GM12878 (cell line): ENCODE measurements at regions not wholly inside any gene's neighbourhood (a gene's known extent, or its start where the extent isn't known, plus 50 kb on each side); places are given as distances from the start of the nearest gene placed in this dataset.

Experiments used
- ATAC-seq: fragments of 200-7000 bp; cut with Tn5 transposase; 3 replicates; pipeline ENCODE4 v1.9.1; 2020; ENCODE audit warnings: mild to moderate bottlenecking, moderate library complexity
- BruUV-seq: library from RNA; stranded (reverse); fragments of 400-500 nt; replicated peaks from 2 replicates; lab custom pipeline; 2021; lab: Mats Ljungman, UMichigan
- CTCF ChIA-PET: fragments of 300-600 bp; sonication (Branson Sonifier 250); formaldehyde crosslinking; extraction: SDS; loops from one replicate; lab custom pipeline; 2021; ENCODE audit warnings: inconsistent platforms; lab: Yijun Ruan, JAX
- POLR2A ChIA-PET: fragments of 350-600 bp; formaldehyde crosslinking; extraction: SDS; loops from one replicate; lab custom pipeline; 2021; ENCODE audit warnings: inconsistent platforms; lab: Charles Lee
- RAD21 ChIA-PET: fragments of 300-600 bp; sonication (Branson Sonifier 250); formaldehyde crosslinking; loops from one replicate; lab custom pipeline; 2023; ENCODE audit warnings: antibody characterized with exemption; ENCODE audit not compliant: unreplicated experiment; lab: Charles Lee
- SMC1A ChIA-PET: fragments of 300-600 bp; sonication (Branson Sonifier 250); formaldehyde crosslinking; loops from one replicate; lab custom pipeline; 2023; ENCODE audit not compliant: unreplicated experiment, uncharacterized antibody; lab: Charles Lee
- DNase-seq: peaks from one replicate; pipeline ENCODE4 v3.0.0-alpha.2; 2011; ENCODE audit warnings: low read depth, low spot score
- FAIRE-seq: peaks from 3 replicates; lab custom pipeline; 2011; peaks lifted over from hg19 to GRCh38; lab: Jason Lieb, UNC
- H2AFZ ChIP-seq: 2 replicates; pipeline ENCODE4 v1.6.0; 2011; ENCODE audit warnings: low read depth, low read length, control low read depth; ENCODE audit not compliant: control insufficient read depth
- H3K27ac ChIP-seq: 2 replicates; pipeline ENCODE4 v1.5.1; 2011; ENCODE audit warnings: control low read depth; ENCODE audit not compliant: control insufficient read depth, insufficient read depth
- H3K27me3 ChIP-seq, 2 experiments: replicated peaks in 1 of 2; 2 replicates each; pipeline versions ENCODE4 v1.6.0 to v1.6.1; 2011; ENCODE audit warnings: low read length in 1 of 2; ENCODE audit not compliant: control insufficient read depth in 2 of 2, insufficient read depth in 2 of 2
- H3K36me3 ChIP-seq, 2 experiments: 2 replicates each; pipeline ENCODE4 v1.5.1; 2011; ENCODE audit warnings: low read length in 1 of 2; ENCODE audit not compliant: control insufficient read depth in 2 of 2, insufficient read depth in 2 of 2
- H3K4me1 ChIP-seq: 2 replicates; pipeline ENCODE4 v1.6.1; 2011; ENCODE audit warnings: mild to moderate bottlenecking, low read length, moderate library complexity, mixed read lengths; ENCODE audit not compliant: control insufficient read depth, insufficient read depth
- H3K4me2 ChIP-seq: 2 replicates; pipeline ENCODE4 v1.6.0; 2011; ENCODE audit warnings: control low read depth; ENCODE audit not compliant: control insufficient read depth, insufficient read depth
- H3K4me3 ChIP-seq: fragments of 200-600 bp; sonication (generic); 2 replicates; pipeline ENCODE4 v1.5.1; 2016
- H3K79me2 ChIP-seq: 2 replicates; pipeline ENCODE4 v1.6.0; 2011; ENCODE audit warnings: low read length; ENCODE audit not compliant: control insufficient read depth, insufficient read depth
- H3K9ac ChIP-seq: 2 replicates; pipeline ENCODE4 v1.8.0; 2011; ENCODE audit warnings: low read length, control low read depth, mixed read lengths; ENCODE audit not compliant: control insufficient read depth, insufficient read depth
- H3K9me3 ChIP-seq: replicated peaks from 3 replicates; pipeline ENCODE4 v1.5.1; 2011; ENCODE audit warnings: mild to moderate bottlenecking, low read length; ENCODE audit not compliant: control insufficient read depth, insufficient read depth
- H4K20me1 ChIP-seq: 2 replicates; pipeline ENCODE4 v1.6.0; 2011; ENCODE audit not compliant: control insufficient read depth, insufficient read depth
- CREB1 ChIP-seq: IDR thresholded peaks from 2 replicates; pipeline ENCODE4 v1.6.1; 2012; ENCODE audit warnings: low read depth, mild to moderate bottlenecking, inconsistent platforms
- FOXK2 ChIP-seq: fragments of 450-650 bp; IDR thresholded peaks from 2 replicates; pipeline ENCODE4 v1.6.1; 2017; ENCODE audit warnings: mild to moderate bottlenecking, moderate library complexity
- RFX5 ChIP-seq: IDR thresholded peaks from 2 replicates; pipeline ENCODE4 v1.6.1; 2011; ENCODE audit warnings: low read depth, low read length, improper control_type of control experiment
- SUPT20H ChIP-seq: IDR thresholded peaks from 2 replicates; pipeline ENCODE4 v1.6.1; 2011; ENCODE audit warnings: low read depth, mild to moderate bottlenecking, low read length, moderate library complexity, borderline replicate concordance; ENCODE audit not compliant: control insufficient read depth
- ZNF24 ChIP-seq: fragments of 450-650 bp; IDR thresholded peaks from 2 replicates; pipeline ENCODE4 v1.6.1; 2017; ENCODE audit warnings: antibody characterized with exemption, mild to moderate bottlenecking
- WGBS: methylation state at CpG from one replicate; pipeline ENCODE4 v1.1.6; 2016; ENCODE audit warnings: low lambda C conversion rate; ENCODE audit not compliant: insufficient replicate concordance, insufficient coverage; ENCODE audit errors: missing lambda C conversion rate; 5-methylcytosine and 5-hydroxymethylcytosine counted together
- in situ Hi-C: fragments of 300-500 bp; cut with MboI; formaldehyde crosslinking; loops from 9 replicates; pipeline ENCODE4 v1.14.3; 2018; ENCODE audit warnings: mixed read lengths
- intact Hi-C: fragments of 100-400 bp; cut with micrococcal nuclease; formaldehyde crosslinking; loops from one replicate; pipeline ENCODE4 v1.14.2; 2022; ENCODE audit not compliant: unreplicated experiment
- TF ChIP-seq, protein P1 (sequence below): IDR thresholded peaks from 2 replicates; pipeline ENCODE4 v1.6.1; 2012; ENCODE audit warnings: low read length, inconsistent platforms
- TF ChIP-seq, protein P2 (sequence below): fragments of 450-650 bp; IDR thresholded peaks from 2 replicates; pipeline ENCODE4 v1.6.1; 2017; ENCODE audit warnings: mild to moderate bottlenecking, moderate library complexity
- TF ChIP-seq, protein P3 (sequence below): IDR thresholded peaks from 2 replicates; pipeline ENCODE4 v1.6.1; 2011; ENCODE audit warnings: borderline replicate concordance, low read depth, mild to moderate bottlenecking, moderate library complexity, low read length; ENCODE audit not compliant: insufficient read depth, poor library complexity, severe bottlenecking
- TF ChIP-seq, protein P4 (sequence below), 3 experiments: IDR thresholded peaks in 2 of 3; conservative IDR thresholded peaks in 1 of 3; 2 replicates each; pipeline ENCODE4 v1.5.1; 2011; ENCODE audit warnings: low read depth in 3 of 3, low read length in 3 of 3, mild to moderate bottlenecking in 3 of 3, control low read depth in 2 of 3, moderate library complexity in 2 of 3, inconsistent platforms in 1 of 3, mixed read lengths in 1 of 3; ENCODE audit not compliant: control insufficient read depth in 2 of 3, insufficient read depth in 1 of 3; ENCODE audit errors: extremely low read depth in 1 of 3
- TF ChIP-seq, protein P5 (sequence below): fragments of 450-650 bp; formaldehyde crosslinking; IDR thresholded peaks from 2 replicates; pipeline ENCODE4 v1.4.0; 2022; ENCODE audit warnings: mild to moderate bottlenecking, moderate library complexity

DNA sequence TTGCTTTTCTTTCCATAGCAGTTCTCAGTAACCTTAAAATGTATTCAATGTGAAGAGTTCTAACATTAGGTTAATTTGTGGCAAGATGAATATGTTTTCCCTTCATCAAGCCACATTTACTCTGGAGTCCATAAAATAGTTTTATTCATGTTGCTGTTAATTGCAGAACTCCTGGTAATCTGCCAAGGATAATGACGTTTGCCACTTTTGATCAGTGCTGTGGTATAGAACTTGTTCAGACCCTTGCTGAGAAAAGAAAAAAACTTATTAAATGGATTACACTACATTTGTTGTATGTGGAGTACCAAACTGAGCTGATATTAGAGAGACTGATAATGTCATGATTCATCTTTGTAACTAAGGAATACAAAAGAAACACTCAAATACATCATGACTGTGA lies 212.4 kb upstream of the DMAC1 start (continued):
- TF ChIP-seq, protein P1, sequence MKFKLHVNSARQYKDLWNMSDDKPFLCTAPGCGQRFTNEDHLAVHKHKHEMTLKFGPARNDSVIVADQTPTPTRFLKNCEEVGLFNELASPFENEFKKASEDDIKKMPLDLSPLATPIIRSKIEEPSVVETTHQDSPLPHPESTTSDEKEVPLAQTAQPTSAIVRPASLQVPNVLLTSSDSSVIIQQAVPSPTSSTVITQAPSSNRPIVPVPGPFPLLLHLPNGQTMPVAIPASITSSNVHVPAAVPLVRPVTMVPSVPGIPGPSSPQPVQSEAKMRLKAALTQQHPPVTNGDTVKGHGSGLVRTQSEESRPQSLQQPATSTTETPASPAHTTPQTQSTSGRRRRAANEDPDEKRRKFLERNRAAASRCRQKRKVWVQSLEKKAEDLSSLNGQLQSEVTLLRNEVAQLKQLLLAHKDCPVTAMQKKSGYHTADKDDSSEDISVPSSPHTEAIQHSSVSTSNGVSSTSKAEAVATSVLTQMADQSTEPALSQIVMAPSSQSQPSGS = no peak
- no peak for TF ChIP-seq ZNF24
- no peak for TF ChIP-seq SUPT20H

DNA sequence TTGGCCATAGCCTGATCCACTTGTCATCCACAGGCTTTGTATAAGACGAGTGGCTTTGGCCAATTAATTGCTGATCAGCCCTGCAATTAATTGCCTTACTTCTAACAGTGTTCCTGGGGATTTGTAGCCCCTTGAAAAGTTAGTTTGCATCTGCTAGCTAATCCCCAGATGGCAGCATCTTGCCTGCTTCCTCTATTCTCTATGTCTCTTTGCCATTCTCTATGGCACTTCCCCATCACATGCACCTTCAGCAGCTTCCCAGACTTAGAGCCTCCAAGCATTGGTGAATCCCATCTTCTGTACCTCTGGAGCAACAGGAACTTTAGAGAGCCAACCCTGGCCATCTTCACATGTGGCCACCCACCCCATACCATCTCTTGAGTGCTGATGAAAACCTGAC lies 197.0 kb upstream of the DMAC1 start:
- CTCF ChIA-PET = no interaction called here
- 0% methylated on average over 1 of the region's 1 CpG for WGBS
- in situ Hi-C loops = no loop called here
- RAD21 ChIA-PET = no interaction called here
- Histone ChIP-seq H3K79me2 (no peaks in the 10 kb centered on the region), H4K20me1 (no peaks in the 10 kb centered on the region), H3K27me3 (no peaks in the 10 kb centered on the region), H3K9me3 (no peaks in the 10 kb centered on the region), H3K4me1 (no peaks in the 10 kb centered on the region), H3K27ac (no peak overlapping the region), H3K36me3 (no peaks in the 10 kb centered on the region), H3K9ac (no peak overlapping the region), H2AFZ (no peak overlapping the region), H3K4me2 (no peak overlapping the region), H3K4me3 (no peak overlapping the region)
- no peak for FAIRE-seq
- SMC1A ChIA-PET = no interaction called here
- DNase-seq = no peak
- ATAC-seq = no peak
- no TSS peak for BruUV-seq
- intact Hi-C loops = no loop called here
- POLR2A ChIA-PET = no interaction called here
- TF ChIP-seq RFX5 (no peak), FOXK2 (no peak), CREB1 (no peak)
- TF ChIP-seq, protein P2, sequence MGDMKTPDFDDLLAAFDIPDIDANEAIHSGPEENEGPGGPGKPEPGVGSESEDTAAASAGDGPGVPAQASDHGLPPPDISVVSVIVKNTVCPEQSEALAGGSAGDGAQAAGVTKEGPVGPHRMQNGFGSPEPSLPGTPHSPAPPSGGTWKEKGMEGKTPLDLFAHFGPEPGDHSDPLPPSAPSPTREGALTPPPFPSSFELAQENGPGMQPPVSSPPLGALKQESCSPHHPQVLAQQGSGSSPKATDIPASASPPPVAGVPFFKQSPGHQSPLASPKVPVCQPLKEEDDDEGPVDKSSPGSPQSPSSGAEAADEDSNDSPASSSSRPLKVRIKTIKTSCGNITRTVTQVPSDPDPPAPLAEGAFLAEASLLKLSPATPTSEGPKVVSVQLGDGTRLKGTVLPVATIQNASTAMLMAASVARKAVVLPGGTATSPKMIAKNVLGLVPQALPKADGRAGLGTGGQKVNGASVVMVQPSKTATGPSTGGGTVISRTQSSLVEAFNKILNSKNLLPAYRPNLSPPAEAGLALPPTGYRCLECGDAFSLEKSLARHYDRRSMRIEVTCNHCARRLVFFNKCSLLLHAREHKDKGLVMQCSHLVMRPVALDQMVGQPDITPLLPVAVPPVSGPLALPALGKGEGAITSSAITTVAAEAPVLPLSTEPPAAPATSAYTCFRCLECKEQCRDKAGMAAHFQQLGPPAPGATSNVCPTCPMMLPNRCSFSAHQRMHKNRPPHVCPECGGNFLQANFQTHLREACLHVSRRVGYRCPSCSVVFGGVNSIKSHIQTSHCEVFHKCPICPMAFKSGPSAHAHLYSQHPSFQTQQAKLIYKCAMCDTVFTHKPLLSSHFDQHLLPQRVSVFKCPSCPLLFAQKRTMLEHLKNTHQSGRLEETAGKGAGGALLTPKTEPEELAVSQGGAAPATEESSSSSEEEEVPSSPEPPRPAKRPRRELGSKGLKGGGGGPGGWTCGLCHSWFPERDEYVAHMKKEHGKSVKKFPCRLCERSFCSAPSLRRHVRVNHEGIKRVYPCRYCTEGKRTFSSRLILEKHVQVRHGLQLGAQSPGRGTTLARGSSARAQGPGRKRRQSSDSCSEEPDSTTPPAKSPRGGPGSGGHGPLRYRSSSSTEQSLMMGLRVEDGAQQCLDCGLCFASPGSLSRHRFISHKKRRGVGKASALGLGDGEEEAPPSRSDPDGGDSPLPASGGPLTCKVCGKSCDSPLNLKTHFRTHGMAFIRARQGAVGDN = no peak
- TF ChIP-seq, protein P3, sequence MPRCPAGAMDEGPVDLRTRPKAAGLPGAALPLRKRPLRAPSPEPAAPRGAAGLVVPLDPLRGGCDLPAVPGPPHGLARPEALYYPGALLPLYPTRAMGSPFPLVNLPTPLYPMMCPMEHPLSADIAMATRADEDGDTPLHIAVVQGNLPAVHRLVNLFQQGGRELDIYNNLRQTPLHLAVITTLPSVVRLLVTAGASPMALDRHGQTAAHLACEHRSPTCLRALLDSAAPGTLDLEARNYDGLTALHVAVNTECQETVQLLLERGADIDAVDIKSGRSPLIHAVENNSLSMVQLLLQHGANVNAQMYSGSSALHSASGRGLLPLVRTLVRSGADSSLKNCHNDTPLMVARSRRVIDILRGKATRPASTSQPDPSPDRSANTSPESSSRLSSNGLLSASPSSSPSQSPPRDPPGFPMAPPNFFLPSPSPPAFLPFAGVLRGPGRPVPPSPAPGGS = no peak
- TF ChIP-seq, protein P4, sequence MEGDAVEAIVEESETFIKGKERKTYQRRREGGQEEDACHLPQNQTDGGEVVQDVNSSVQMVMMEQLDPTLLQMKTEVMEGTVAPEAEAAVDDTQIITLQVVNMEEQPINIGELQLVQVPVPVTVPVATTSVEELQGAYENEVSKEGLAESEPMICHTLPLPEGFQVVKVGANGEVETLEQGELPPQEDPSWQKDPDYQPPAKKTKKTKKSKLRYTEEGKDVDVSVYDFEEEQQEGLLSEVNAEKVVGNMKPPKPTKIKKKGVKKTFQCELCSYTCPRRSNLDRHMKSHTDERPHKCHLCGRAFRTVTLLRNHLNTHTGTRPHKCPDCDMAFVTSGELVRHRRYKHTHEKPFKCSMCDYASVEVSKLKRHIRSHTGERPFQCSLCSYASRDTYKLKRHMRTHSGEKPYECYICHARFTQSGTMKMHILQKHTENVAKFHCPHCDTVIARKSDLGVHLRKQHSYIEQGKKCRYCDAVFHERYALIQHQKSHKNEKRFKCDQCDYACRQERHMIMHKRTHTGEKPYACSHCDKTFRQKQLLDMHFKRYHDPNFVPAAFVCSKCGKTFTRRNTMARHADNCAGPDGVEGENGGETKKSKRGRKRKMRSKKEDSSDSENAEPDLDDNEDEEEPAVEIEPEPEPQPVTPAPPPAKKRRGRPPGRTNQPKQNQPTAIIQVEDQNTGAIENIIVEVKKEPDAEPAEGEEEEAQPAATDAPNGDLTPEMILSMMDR (IDR thresholded peaks at IDR 0.05 in 2 of 3, conservative IDR thresholded peaks at IDR 0.05 in 1 of 3; ENCODE audit: control insufficient read depth in 2 of 3, extremely low read depth in 1 of 3, insufficient read depth in 1 of 3, low read depth in 3 of 3, low read length in 3 of 3) = no peak
- TF ChIP-seq, protein P5, sequence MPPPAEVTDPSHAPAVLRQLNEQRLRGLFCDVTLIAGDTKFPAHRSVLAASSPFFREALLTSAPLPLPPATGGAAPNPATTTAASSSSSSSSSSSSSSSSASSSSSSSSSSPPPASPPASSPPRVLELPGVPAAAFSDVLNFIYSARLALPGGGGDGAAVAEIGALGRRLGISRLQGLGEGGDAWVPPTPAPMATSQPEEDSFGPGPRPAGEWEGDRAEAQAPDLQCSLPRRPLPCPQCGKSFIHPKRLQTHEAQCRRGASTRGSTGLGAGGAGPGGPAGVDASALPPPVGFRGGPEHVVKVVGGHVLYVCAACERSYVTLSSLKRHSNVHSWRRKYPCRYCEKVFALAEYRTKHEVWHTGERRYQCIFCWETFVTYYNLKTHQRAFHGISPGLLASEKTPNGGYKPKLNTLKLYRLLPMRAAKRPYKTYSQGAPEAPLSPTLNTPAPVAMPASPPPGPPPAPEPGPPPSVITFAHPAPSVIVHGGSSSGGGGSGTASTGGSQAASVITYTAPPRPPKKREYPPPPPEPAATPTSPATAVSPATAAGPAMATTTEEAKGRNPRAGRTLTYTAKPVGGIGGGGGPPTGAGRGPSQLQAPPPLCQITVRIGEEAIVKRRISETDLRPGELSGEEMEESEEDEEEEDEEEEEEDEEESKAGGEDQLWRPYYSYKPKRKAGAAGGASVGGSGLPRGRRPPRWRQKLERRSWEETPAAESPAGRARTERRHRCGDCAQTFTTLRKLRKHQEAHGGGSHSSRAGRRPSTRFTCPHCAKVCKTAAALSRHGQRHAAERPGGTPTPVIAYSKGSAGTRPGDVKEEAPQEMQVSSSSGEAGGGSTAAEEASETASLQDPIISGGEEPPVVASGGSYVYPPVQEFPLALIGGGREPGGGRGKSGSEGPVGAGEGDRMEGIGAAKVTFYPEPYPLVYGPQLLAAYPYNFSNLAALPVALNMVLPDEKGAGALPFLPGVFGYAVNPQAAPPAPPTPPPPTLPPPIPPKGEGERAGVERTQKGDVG (CRISPR knock-in tag) = no peak
